PC-9 (cell line): ENCODE measurements at regions not wholly inside any gene's neighbourhood (a gene's known extent, or its start where the extent isn't known, plus 50 kb on each side); places are given as distances from the start of the nearest gene placed in this dataset.

Experiments
- BruUV-seq: library from RNA; stranded (reverse); fragments of 400-500 nt; replicated peaks from 2 replicates; lab custom pipeline; 2021; lab: Mats Ljungman, UMichigan
- CTCF ChIA-PET: fragments of 300-600 bp; sonication (Branson Sonifier 250); formaldehyde crosslinking; loops from one replicate; lab custom pipeline; 2022; ENCODE audit warnings: antibody characterized with exemption; lab: Charles Lee
- POLR2A ChIA-PET: fragments of 300-600 bp; sonication (Branson Sonifier 250); formaldehyde crosslinking; loops from one replicate; lab custom pipeline; 2022; ENCODE audit warnings: antibody characterized with exemption; ENCODE audit not compliant: unreplicated experiment; lab: Charles Lee
- DNase-seq, 2 experiments: peaks; one replicate each; pipeline versions ENCODE4 v3.0.0 to v3.0.0-alpha.2; 2015 to 2022; ENCODE audit warnings: mixed read lengths in 1 of 2
- H2AFZ ChIP-seq: fragments of 200-600 bp; sonication (generic); 2 replicates; pipeline ENCODE4 v1.8.1; 2017; ENCODE audit warnings: antibody characterized with exemption
- H3F3A ChIP-seq: fragments of 200-600 bp; sonication (generic); 2 replicates; pipeline ENCODE4 v1.8.1; 2017; ENCODE audit warnings: antibody characterized with exemption, mild to moderate bottlenecking, low read depth; ENCODE audit not compliant: insufficient read depth
- H3K27ac ChIP-seq: fragments of 200-600 bp; sonication (generic); 2 replicates; pipeline ENCODE4 v1.6.1; 2016; ENCODE audit warnings: mixed run types
- H3K27me3 ChIP-seq: fragments of 200-600 bp; sonication (generic); 2 replicates; pipeline ENCODE4 v1.6.1; 2016; ENCODE audit warnings: low read depth, mixed run types; ENCODE audit not compliant: insufficient read depth
- H3K36me3 ChIP-seq: fragments of 200-600 bp; sonication (generic); 2 replicates; pipeline ENCODE4 v1.6.1; 2016; ENCODE audit warnings: low read depth, mixed run types
- H3K4me1 ChIP-seq: fragments of 200-600 bp; sonication (generic); replicated peaks from 2 replicates; pipeline ENCODE4 v1.6.1; 2016; ENCODE audit warnings: mixed run types; ENCODE audit not compliant: insufficient read depth
- H3K4me2 ChIP-seq: fragments of 200-600 bp; sonication (generic); 2 replicates; pipeline ENCODE4 v1.6.1; 2017; ENCODE audit warnings: mixed run types
- H3K4me3 ChIP-seq: fragments of 200-600 bp; sonication (generic); 2 replicates; pipeline ENCODE4 v1.6.1; 2016; ENCODE audit warnings: mixed run types
- H3K79me2 ChIP-seq: fragments of 200-600 bp; sonication (generic); 2 replicates; pipeline ENCODE4 v1.6.1; 2017; ENCODE audit warnings: low read depth, mixed run types
- H3K9me2 ChIP-seq: fragments of 200-600 bp; sonication (generic); 2 replicates; pipeline ENCODE4 v1.8.1; 2017; ENCODE audit warnings: mild to moderate bottlenecking; ENCODE audit not compliant: insufficient read depth
- H3K9me3 ChIP-seq: fragments of 200-600 bp; sonication (generic); 2 replicates; pipeline ENCODE4 v1.8.1; 2016; ENCODE audit warnings: low read depth; ENCODE audit not compliant: insufficient read depth
- H4K20me1 ChIP-seq: fragments of 200-600 bp; sonication (generic); 2 replicates; pipeline ENCODE4 v1.8.1; 2017; ENCODE audit not compliant: insufficient read depth
- CTCF ChIP-seq: fragments of 200-600 bp; sonication (generic); conservative IDR thresholded peaks from 2 replicates; pipeline ENCODE4 v1.6.1; 2017; ENCODE audit warnings: mixed run types, antibody characterized with exemption, mild to moderate bottlenecking, moderate library complexity
- EZH2 ChIP-seq: fragments of 200-600 bp; sonication (generic); IDR thresholded peaks from 2 replicates; pipeline ENCODE4 v1.8.0; 2017; ENCODE audit warnings: antibody characterized with exemption, low read depth
- intact Hi-C: fragments of 100-400 bp; cut with micrococcal nuclease; formaldehyde crosslinking; loops from one replicate; pipeline ENCODE4 v1.10.0; 2022; ENCODE audit not compliant: unreplicated experiment

- Histone ChIP-seq H3K4me1 (peaks cover 9% of the 10 kb centered on the region; the same call in 1 of the 2 replicates), H3K4me2 (no peak overlapping the region), H3K27ac (no peak overlapping the region), H3K36me3 (no peaks in the 10 kb centered on the region), H3K4me3 (no peak overlapping the region), H3K9me3 (no peaks in the 10 kb centered on the region), H3K9me2 (no peaks in the 10 kb centered on the region), H3K27me3 (peaks cover 81% of the 10 kb centered on the region), H3F3A (no peaks in the 10 kb centered on the region), H2AFZ (no peak overlapping the region), H3K79me2 (no peaks in the 10 kb centered on the region), H4K20me1 (no peaks in the 10 kb centered on the region)
- TF ChIP-seq CTCF, result no peak
- TF ChIP-seq EZH2, result no peak
- no TSS peak for BruUV-seq
- no peak for DNase-seq
- ChIA-PET CTCF (no interaction called here), POLR2A (no interaction called here)
- intact Hi-C loops, result no loop called here
Observed at GRCh38 chr2:8535821-8536685, 145.8 kb upstream of the ID2 start.

- no peaks in the 10 kb centered on the region for H4K20me1 ChIP-seq
- H3K27me3 ChIP-seq, result peaks cover 85% of the 10 kb centered on the region
- H3K4me2 ChIP-seq, result no peak overlapping the region
- no peaks in the 10 kb centered on the region for H3K9me3 ChIP-seq
- TF ChIP-seq EZH2, result no peak
- TF ChIP-seq CTCF, result no peak
- no TSS peak for BruUV-seq
- no peak overlapping the region for H3K4me3 ChIP-seq
- DNase-seq, result no peak
- H3K27ac ChIP-seq, result no peak overlapping the region
- CTCF ChIA-PET, result interaction anchor here (0.6 kb wide), 1 partner anchor 21 kb away, joined by 15 read pairs; no protein-coding TSS in a partner anchor
- H3K36me3 ChIP-seq, result no peaks in the 10 kb centered on the region
- POLR2A ChIA-PET, result no interaction called here
- no peak overlapping the region for H2AFZ ChIP-seq
- intact Hi-C loops, result no loop called here
- H3K4me1 ChIP-seq, result peaks cover 9% of the 10 kb centered on the region; the same call in 1 of the 2 replicates
- H3K9me2 ChIP-seq, result no peaks in the 10 kb centered on the region
- no peaks in the 10 kb centered on the region for H3F3A ChIP-seq
- H3K79me2 ChIP-seq, result no peaks in the 10 kb centered on the region
Observed at GRCh38 chr2:8536686-8537561, 144.9 kb upstream of the ID2 start.

- no peak overlapping the region for H3K4me2 ChIP-seq
- no peaks in the 10 kb centered on the region for H3F3A ChIP-seq
- H4K20me1 ChIP-seq, result no peaks in the 10 kb centered on the region
- peaks cover 9% of the 10 kb centered on the region; the same call in 1 of the 2 replicates for H3K4me1 ChIP-seq
- no peak overlapping the region for H2AFZ ChIP-seq
- H3K27me3 ChIP-seq, result peaks cover 90% of the 10 kb centered on the region
- no peaks in the 10 kb centered on the region for H3K9me3 ChIP-seq
- H3K79me2 ChIP-seq, result no peaks in the 10 kb centered on the region
- DNase-seq, result no peak
- no TSS peak for BruUV-seq
- no peak overlapping the region for H3K27ac ChIP-seq
- ChIA-PET CTCF (interaction anchor here (0.6 kb wide), 1 partner anchor 22 kb away, joined by 15 read pairs; no protein-coding TSS in a partner anchor), POLR2A (no interaction called here)
- no peaks in the 10 kb centered on the region for H3K36me3 ChIP-seq
- no peaks in the 10 kb centered on the region for H3K9me2 ChIP-seq
- no peak overlapping the region for H3K4me3 ChIP-seq
- TF ChIP-seq EZH2 (no peak), CTCF (no peak)
- intact Hi-C loops, result no loop called here
Observed at GRCh38 chr2:8537562-8538155, 144.2 kb upstream of the ID2 start.
